CD4-positive, alpha-beta T cell (primary cell): ENCODE measurements at regions not wholly inside any gene's neighbourhood (a gene's known extent, or its start where the extent isn't known, plus 50 kb on each side); places are given as distances from the start of the nearest gene placed in this dataset.

Source experiments
- ATAC-seq: fragments of 200-7000 bp; cut with Tn5 transposase; one replicate; pipeline ENCODE4 v1.10.0; 2022; ENCODE audit warnings: mild to moderate bottlenecking; ENCODE audit not compliant: poor library complexity
- CTCF ChIA-PET: fragments of 350-600 bp; sonication (Branson Sonifier 250); formaldehyde crosslinking; loops from one replicate; lab custom pipeline; 2021; ENCODE audit warnings: antibody characterized with exemption, inconsistent platforms; lab: Charles Lee
- POLR2A ChIA-PET: fragments of 350-600 bp; sonication (Branson Sonifier 250); formaldehyde crosslinking; loops from one replicate; lab custom pipeline; 2021; ENCODE audit warnings: antibody characterized with exemption, inconsistent platforms; lab: Charles Lee
- DNase-seq, 14 experiments: peaks; one replicate each; pipeline ENCODE4 v3.0.0-alpha.2; 2013 to 2020; ENCODE audit warnings: mixed read lengths in 2 of 14
- H3K27ac ChIP-seq, 2 donors: one replicate each; pipeline versions ENCODE4 v1.5.1 to v1.7.0; 2013; ENCODE audit warnings: low read length in 2 of 2, low read depth in 1 of 2, mild to moderate bottlenecking in 1 of 2
- H3K27me3 ChIP-seq, 2 experiments: 1 replicate in 1 of 2; 2 replicates in 1 of 2; pipeline versions ENCODE4 v1.6.1 to v1.7.0; 2013; ENCODE audit warnings: low read length in 2 of 2, control low read depth in 1 of 2, mild to moderate bottlenecking in 1 of 2, moderate library complexity in 1 of 2; ENCODE audit not compliant: insufficient read depth in 2 of 2, control insufficient read depth in 1 of 2
- H3K36me3 ChIP-seq: one replicate; pipeline ENCODE4 v1.6.1; 2013; ENCODE audit warnings: low read length, control low read depth; ENCODE audit not compliant: insufficient read depth
- H3K4me1 ChIP-seq: one replicate; pipeline ENCODE4 v1.6.1; 2013; ENCODE audit warnings: low read length, control low read depth; ENCODE audit not compliant: insufficient read depth
- H3K4me3 ChIP-seq: one replicate; pipeline ENCODE4 v1.5.1; 2013; ENCODE audit warnings: mild to moderate bottlenecking, low read length, moderate library complexity
- H3K9me3 ChIP-seq, 2 experiments: 1 replicate in 1 of 2; 2 replicates in 1 of 2; pipeline versions ENCODE4 v1.6.1 to v1.7.0; 2013; ENCODE audit warnings: low read length in 2 of 2, mild to moderate bottlenecking in 2 of 2, control low read depth in 1 of 2, moderate library complexity in 1 of 2; ENCODE audit not compliant: control insufficient read depth in 1 of 2, insufficient read depth in 1 of 2
- H3K27ac Mint-ChIP-seq: one replicate; pipeline ENCODE4 v1.8.0; 2020; ENCODE audit warnings: mixed read lengths
- H3K27me3 Mint-ChIP-seq: one replicate; pipeline ENCODE4 v1.8.0; 2021; ENCODE audit warnings: mixed read lengths
- H3K36me3 Mint-ChIP-seq: one replicate; pipeline ENCODE4 v1.8.0; 2021; ENCODE audit warnings: low read depth, mixed read lengths
- H3K4me1 Mint-ChIP-seq: one replicate; pipeline ENCODE4 v1.8.0; 2021; ENCODE audit warnings: low read depth, mixed read lengths
- H3K4me3 Mint-ChIP-seq: one replicate; pipeline ENCODE4 v1.8.0; 2020; ENCODE audit warnings: mild to moderate bottlenecking, mixed read lengths
- H3K9me3 Mint-ChIP-seq: one replicate; pipeline ENCODE4 v1.8.0; 2020; ENCODE audit warnings: mixed read lengths
- CTCF ChIP-seq: fragments of 200-600 bp; IDR thresholded peaks from one replicate; pipeline ENCODE4 v1.8.0; 2022; ENCODE audit warnings: antibody characterized with exemption, mild to moderate bottlenecking
- intact Hi-C, 2 experiments: fragments of 100-400 bp; cut with DNase I in 1 of 2; cut with micrococcal nuclease in 1 of 2; formaldehyde crosslinking; loops; one replicate each; pipeline versions ENCODE4 v1.15.1 to v1.9.0; 2023 to 2025; cut with DNase I, micrococcal nuclease

- CTCF ChIA-PET: no interaction called here
- Mint-ChIP-seq H3K4me1 (no peaks in the 10 kb centered on the region), H3K9me3 (no peaks in the 10 kb centered on the region), H3K27ac (no peak overlapping the region), H3K36me3 (no peaks in the 10 kb centered on the region), H3K4me3 (peak overlapping the region; percentile 51), H3K27me3 (no peaks in the 10 kb centered on the region)
- DNase-seq: no peak
- TF ChIP-seq CTCF: no peak
- H3K4me3 ChIP-seq: no peak overlapping the region
- intact Hi-C loops: no loop called here
- H3K4me1 ChIP-seq: no peaks in the 10 kb centered on the region
- no peak overlapping the region for H3K27ac ChIP-seq
- H3K27me3 ChIP-seq: no peaks in the 10 kb centered on the region
- H3K9me3 ChIP-seq: peaks cover 0 to 22% of the 10 kb centered on the region in 2 experiments
- no peak for ATAC-seq
- H3K36me3 ChIP-seq: no peaks in the 10 kb centered on the region
- POLR2A ChIA-PET: no interaction called here
These were observed 154.6 kb upstream of the ZSWIM2 start for GRCh38 chr2:187003611-187004010.

- Mint-ChIP-seq H3K27ac (no peak overlapping the region), H3K4me1 (no peaks in the 10 kb centered on the region)
These were observed 154.1 kb upstream of the ZSWIM2 start for GRCh38 chr2:187003038-187003554.

GRCh38 chr2:187002242-187002641 lies 153.3 kb upstream of the ZSWIM2 start:
- intact Hi-C loops: no loop called here
- H3K4me1 ChIP-seq: no peaks in the 10 kb centered on the region
- CTCF ChIA-PET: no interaction called here
- H3K27ac ChIP-seq: no peak overlapping the region
- H3K27me3 ChIP-seq: no peaks in the 10 kb centered on the region
- POLR2A ChIA-PET: no interaction called here
- no peaks in the 10 kb centered on the region for H3K4me1 Mint-ChIP-seq
- H3K4me3 ChIP-seq: no peak overlapping the region
- H3K36me3 ChIP-seq: no peaks in the 10 kb centered on the region
- H3K9me3 Mint-ChIP-seq: no peaks in the 10 kb centered on the region
- no peaks in the 10 kb centered on the region for H3K27me3 Mint-ChIP-seq
- no peak overlapping the region for H3K4me3 Mint-ChIP-seq
- TF ChIP-seq CTCF: no peak
- no peak for DNase-seq
- ATAC-seq: no peak
- no peaks in the 10 kb centered on the region for H3K36me3 Mint-ChIP-seq
- H3K9me3 ChIP-seq: peaks cover 0 to 22% of the 10 kb centered on the region in 2 experiments
- no peak overlapping the region for H3K27ac Mint-ChIP-seq

More at GRCh38 chr2:187003038-187003554, 154.1 kb upstream of the ZSWIM2 start:
- Mint-ChIP-seq H3K4me3 (peak overlapping the region; percentile 51), H3K27me3 (no peaks in the 10 kb centered on the region), H3K9me3 (no peaks in the 10 kb centered on the region), H3K36me3 (no peaks in the 10 kb centered on the region)
- ATAC-seq (no peak), DNase-seq (peak in 2 of 14 experiments; percentile 7 to 19)
- intact Hi-C loops: no loop called here
- Histone ChIP-seq H3K9me3 (peaks cover 0 to 22% of the 10 kb centered on the region in 2 experiments), H3K27ac (no peak overlapping the region), H3K4me1 (no peaks in the 10 kb centered on the region), H3K36me3 (no peaks in the 10 kb centered on the region), H3K4me3 (no peak overlapping the region), H3K27me3 (no peaks in the 10 kb centered on the region)
- ChIA-PET CTCF (no interaction called here), POLR2A (no interaction called here)
- no peak for TF ChIP-seq CTCF
